Endothelial cell of umbilical vein (primary cell): ENCODE measurements at regions not wholly inside any gene's neighbourhood (a gene's known extent, or its start where the extent isn't known, plus 50 kb on each side); places are given as distances from the start of the nearest gene placed in this dataset.

Source experiments
- GATA2 ChIP-seq: IDR thresholded peaks from 2 replicates; pipeline ENCODE4 v1.7.0; 2011; ENCODE audit warnings: low read depth, mild to moderate bottlenecking, moderate library complexity, mixed read lengths, low read length; ENCODE audit not compliant: insufficient read length, insufficient read depth
- TF ChIP-seq, protein P1 (sequence below), 2 donors: IDR thresholded peaks; 1 replicate in 1 of 2; 2 replicates in 1 of 2; pipeline ENCODE4 v1.5.1; 2011; ENCODE audit warnings: low read length in 2 of 2, mild to moderate bottlenecking in 2 of 2, moderate library complexity in 2 of 2, control low read depth in 1 of 2, inconsistent platforms in 1 of 2, low read depth in 1 of 2; ENCODE audit not compliant: insufficient read depth in 1 of 2; ENCODE audit errors: extremely low read depth in 1 of 2

- TF ChIP-seq, protein P1, sequence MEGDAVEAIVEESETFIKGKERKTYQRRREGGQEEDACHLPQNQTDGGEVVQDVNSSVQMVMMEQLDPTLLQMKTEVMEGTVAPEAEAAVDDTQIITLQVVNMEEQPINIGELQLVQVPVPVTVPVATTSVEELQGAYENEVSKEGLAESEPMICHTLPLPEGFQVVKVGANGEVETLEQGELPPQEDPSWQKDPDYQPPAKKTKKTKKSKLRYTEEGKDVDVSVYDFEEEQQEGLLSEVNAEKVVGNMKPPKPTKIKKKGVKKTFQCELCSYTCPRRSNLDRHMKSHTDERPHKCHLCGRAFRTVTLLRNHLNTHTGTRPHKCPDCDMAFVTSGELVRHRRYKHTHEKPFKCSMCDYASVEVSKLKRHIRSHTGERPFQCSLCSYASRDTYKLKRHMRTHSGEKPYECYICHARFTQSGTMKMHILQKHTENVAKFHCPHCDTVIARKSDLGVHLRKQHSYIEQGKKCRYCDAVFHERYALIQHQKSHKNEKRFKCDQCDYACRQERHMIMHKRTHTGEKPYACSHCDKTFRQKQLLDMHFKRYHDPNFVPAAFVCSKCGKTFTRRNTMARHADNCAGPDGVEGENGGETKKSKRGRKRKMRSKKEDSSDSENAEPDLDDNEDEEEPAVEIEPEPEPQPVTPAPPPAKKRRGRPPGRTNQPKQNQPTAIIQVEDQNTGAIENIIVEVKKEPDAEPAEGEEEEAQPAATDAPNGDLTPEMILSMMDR (IDR thresholded peaks at IDR 0.05; ENCODE audit: extremely low read depth in 1 of 2, insufficient read depth in 1 of 2, low read depth in 1 of 2, low read length in 2 of 2), result no peak
- TF ChIP-seq GATA2, result no peak
Observed at GRCh38 chr3:166697495-166697894, 682.6 kb downstream of the ZBBX start.
